IMR-90 (cell line): ENCODE measurements at regions not wholly inside any gene's neighbourhood (a gene's known extent, or its start where the extent isn't known, plus 50 kb on each side); places are given as distances from the start of the nearest gene placed in this dataset.

ENCODE experiments used
- ATAC-seq: fragments of 200-7000 bp; cut with Tn5 transposase; 2 replicates; pipeline ENCODE4 v1.9.1; 2020; ENCODE audit warnings: low read depth, mild to moderate bottlenecking, moderate library complexity
- BruUV-seq: library from RNA; stranded (reverse); fragments of 400-500 nt; replicated peaks from 2 replicates; lab custom pipeline; 2021; lab: Mats Ljungman, UMichigan
- CTCF ChIA-PET: fragments of 300-600 bp; formaldehyde crosslinking; extraction: SDS; loops from one replicate; lab custom pipeline; 2021; ENCODE audit warnings: antibody characterized with exemption; lab: Yijun Ruan, JAX
- POLR2A ChIA-PET: fragments of 300-600 bp; sonication (Branson Sonifier 250); formaldehyde crosslinking; loops from one replicate; lab custom pipeline; 2022; ENCODE audit warnings: antibody characterized with exemption; ENCODE audit not compliant: unreplicated experiment; lab: Charles Lee
- DNase-seq: peaks from one replicate; pipeline ENCODE4 v3.0.0; 2013
- H2AFZ ChIP-seq: replicated peaks from 2 replicates; pipeline ENCODE3; 2013; ENCODE audit warnings: low read length, mild to moderate bottlenecking; ENCODE audit not compliant: poor library complexity
- H2AK5ac ChIP-seq: 2 replicates; pipeline ENCODE4 v1.6.1; 2013; ENCODE audit warnings: low read depth, low read length, inconsistent platforms
- H2AK9ac ChIP-seq: replicated peaks from 2 replicates; pipeline ENCODE3; 2013; ENCODE audit warnings: mild to moderate bottlenecking, low read depth, low read length, moderate library complexity; ENCODE audit not compliant: poor library complexity
- H2BK120ac ChIP-seq: 2 replicates; pipeline ENCODE4 v1.6.1; 2013; ENCODE audit warnings: low read depth, low read length, inconsistent platforms
- H2BK15ac ChIP-seq: 3 replicates; pipeline ENCODE4 v1.6.1; 2013; ENCODE audit warnings: low read depth, low read length, inconsistent platforms
- H2BK20ac ChIP-seq: 2 replicates; pipeline ENCODE4 v1.6.1; 2013; ENCODE audit warnings: low read depth, mild to moderate bottlenecking, inconsistent platforms, low read length, moderate library complexity
- H2BK5ac ChIP-seq: 2 replicates; pipeline ENCODE4 v1.6.1; 2013; ENCODE audit warnings: mild to moderate bottlenecking, low read depth, low read length, inconsistent platforms; ENCODE audit not compliant: poor library complexity, severe bottlenecking
- H3K14ac ChIP-seq: replicated peaks from 2 replicates; pipeline ENCODE4 v1.6.1; 2013; ENCODE audit warnings: low read depth, low read length, inconsistent platforms
- H3K18ac ChIP-seq: 2 replicates; pipeline ENCODE4 v1.6.1; 2013; ENCODE audit warnings: low read depth, low read length, control low read depth
- H3K23ac ChIP-seq: 2 replicates; pipeline ENCODE4 v1.6.1; 2013; ENCODE audit warnings: low read depth, low read length, inconsistent platforms
- H3K27ac ChIP-seq: 2 replicates; pipeline ENCODE4 v1.5.1; 2013; ENCODE audit warnings: mild to moderate bottlenecking, control low read depth, low read length; ENCODE audit not compliant: insufficient read depth
- H3K27me3 ChIP-seq: 2 replicates; pipeline ENCODE4 v1.6.1; 2013; ENCODE audit warnings: low read length; ENCODE audit not compliant: control insufficient read depth, insufficient read depth
- H3K36me3 ChIP-seq: 2 replicates; pipeline ENCODE4 v1.6.1; 2013; ENCODE audit warnings: low read length, mixed read lengths; ENCODE audit not compliant: control insufficient read depth, insufficient read depth
- H3K4ac ChIP-seq: 2 replicates; pipeline ENCODE4 v1.6.1; 2013; ENCODE audit warnings: low read depth, low read length, inconsistent platforms
- H3K4me1 ChIP-seq: 2 replicates; pipeline ENCODE4 v1.6.1; 2013; ENCODE audit warnings: low read length, mixed read lengths; ENCODE audit not compliant: control insufficient read depth, insufficient read depth
- H3K4me2 ChIP-seq: 2 replicates; pipeline ENCODE4 v1.6.1; 2013; ENCODE audit warnings: low read depth, mild to moderate bottlenecking, control low read depth, low read length, moderate library complexity
- H3K4me3 ChIP-seq: 2 replicates; pipeline ENCODE4 v1.5.1; 2013; ENCODE audit warnings: low read depth, mild to moderate bottlenecking, control low read depth, low read length, moderate library complexity; ENCODE audit not compliant: insufficient read depth
- H3K56ac ChIP-seq: 2 replicates; pipeline ENCODE4 v1.6.1; 2013; ENCODE audit warnings: low read length, inconsistent platforms; ENCODE audit not compliant: insufficient read depth; ENCODE audit errors: extremely low read depth
- H3K79me1 ChIP-seq, 2 experiments: 2 replicates each; pipeline ENCODE4 v1.6.1; 2013; ENCODE audit warnings: low read length in 2 of 2, inconsistent platforms in 1 of 2, low read depth in 1 of 2
- H3K9ac ChIP-seq: 2 replicates; pipeline ENCODE4 v1.6.1; 2013; ENCODE audit warnings: low read depth, low read length, control low read depth
- H3K9me1 ChIP-seq: 2 replicates; pipeline ENCODE4 v1.6.1; 2013; ENCODE audit warnings: low read length, inconsistent platforms; ENCODE audit not compliant: insufficient read depth
- H3K9me3 ChIP-seq: 2 replicates; pipeline ENCODE4 v1.6.1; 2013; ENCODE audit warnings: low read length; ENCODE audit not compliant: control insufficient read depth, insufficient read depth
- H4K20me1 ChIP-seq: 2 replicates; pipeline ENCODE4 v1.6.1; 2013; ENCODE audit warnings: low read length, inconsistent platforms; ENCODE audit not compliant: insufficient read depth
- H4K5ac ChIP-seq: 2 replicates; pipeline ENCODE4 v1.6.1; 2013; ENCODE audit warnings: mild to moderate bottlenecking, low read depth, low read length, control low read depth
- H4K8ac ChIP-seq, 2 experiments: 2 replicates each; pipeline ENCODE4 v1.6.1; 2013; ENCODE audit warnings: low read depth in 2 of 2, low read length in 2 of 2, control low read depth in 1 of 2, inconsistent platforms in 1 of 2
- H4K91ac ChIP-seq: 2 replicates; pipeline ENCODE4 v1.6.1; 2013; ENCODE audit warnings: low read depth, low read length, inconsistent platforms; ENCODE audit not compliant: insufficient read depth
- CHD1 ChIP-seq: IDR thresholded peaks from 2 replicates; pipeline ENCODE4 v1.6.1; 2012; ENCODE audit warnings: low read depth, low read length, improper control_type of control experiment
- MAZ ChIP-seq: IDR thresholded peaks from 2 replicates; pipeline ENCODE4 v1.6.1; 2012; ENCODE audit warnings: low read depth, mild to moderate bottlenecking, low read length, improper control_type of control experiment, moderate library complexity, borderline replicate concordance
- WGBS, 2 experiments: methylation state at CpG; one replicate each; pipeline versions ENCODE4 v1.1.5 to v1.1.7; 2013; ENCODE audit warnings: missing lambda C conversion rate in 2 of 2; ENCODE audit not compliant: insufficient read length in 1 of 2; ENCODE audit errors: extremely low coverage in 2 of 2; 5-methylcytosine and 5-hydroxymethylcytosine counted together
- dilution Hi-C: fragments of 300-500 bp; cut with HindIII; formaldehyde crosslinking; loops from one replicate; pipeline ENCODE4 v1.14.3; 2018; ENCODE audit warnings: low sequenced_read_pairs; ENCODE audit not compliant: unreplicated experiment
- in situ Hi-C: fragments of 300-500 bp; cut with MboI; formaldehyde crosslinking; loops from 3 replicates; pipeline ENCODE4 v1.14.3; 2019; ENCODE audit warnings: low sequenced_read_pairs, inconsistent platforms, mixed read lengths
- intact Hi-C: fragments of 100-400 bp; cut with micrococcal nuclease; formaldehyde crosslinking; loops from 2 replicates; pipeline ENCODE4 v1.10.0; 2022
- TF ChIP-seq, protein P1 (sequence below): fragments of 150-350 bp; IDR thresholded peaks from 2 replicates; pipeline ENCODE4 v1.6.1; 2016; ENCODE audit warnings: low read depth, mild to moderate bottlenecking, low read length, moderate library complexity, borderline replicate concordance

DNA sequence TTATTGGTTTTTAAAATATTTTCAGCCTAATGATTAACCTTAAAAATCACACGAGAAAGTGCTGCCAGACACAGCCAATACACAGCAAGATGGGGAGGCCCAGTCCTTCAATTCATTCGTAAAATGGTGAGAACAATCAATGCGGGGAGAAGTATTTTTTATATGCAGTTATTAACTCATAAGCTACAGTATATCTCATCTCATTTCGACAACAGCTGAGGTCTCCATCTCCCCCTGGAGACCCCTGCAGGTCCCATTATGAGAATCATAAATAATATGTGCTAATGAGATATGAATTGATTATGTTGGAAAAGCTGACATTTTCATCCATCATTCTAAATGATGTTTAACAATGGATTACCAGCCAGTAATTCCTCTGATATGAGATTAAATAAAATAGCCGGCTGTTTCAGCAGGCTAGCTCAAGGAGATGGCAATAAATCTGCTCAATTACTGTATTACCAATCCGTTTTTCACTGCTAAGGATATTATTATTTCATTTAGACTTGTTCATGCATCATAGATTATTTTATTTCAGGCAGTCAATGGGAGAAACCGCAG, 535.8 kb downstream of the GALR1 start:
- Histone ChIP-seq H2BK20ac (no peak overlapping the region), H2AFZ (no peak overlapping the region)
- CTCF ChIA-PET = no interaction called here

More for the DNA sequence above, 535.8 kb downstream of the GALR1 start:
- no peak overlapping the region for H3K4me2 ChIP-seq
- H3K27me3 ChIP-seq = no peaks in the 10 kb centered on the region
- no peak overlapping the region for H2AK5ac ChIP-seq
- H3K9me1 ChIP-seq = no peaks in the 10 kb centered on the region
- no peak overlapping the region for H2BK120ac ChIP-seq
- H3K4ac ChIP-seq = no peak overlapping the region
- no peaks in the 10 kb centered on the region for H4K20me1 ChIP-seq
- H3K79me1 ChIP-seq = no peaks in the 10 kb centered on the region
- H3K9ac ChIP-seq = no peak overlapping the region
- no peaks in the 10 kb centered on the region for H3K36me3 ChIP-seq
- H4K8ac ChIP-seq = no peak overlapping the region
- H2BK5ac ChIP-seq = no peak overlapping the region
- DNase-seq (no peak), ATAC-seq (no peak)
- dilution Hi-C loops = no loop called here
- H2BK15ac ChIP-seq = no peak overlapping the region
- no peaks in the 10 kb centered on the region for H3K4me1 ChIP-seq
- no peak overlapping the region for H3K14ac ChIP-seq
- WGBS, 2 experiments = 71% methylated on average over 1 of the region's 7 CpGs; no CpG with 5 or more reads in 1 of the 2 experiments
- H4K91ac ChIP-seq = no peak overlapping the region
- no peak overlapping the region for H3K56ac ChIP-seq
- intact Hi-C loops = no loop called here
- H4K5ac ChIP-seq = no peak overlapping the region
- no peak overlapping the region for H2AK9ac ChIP-seq
- no peak overlapping the region for H3K27ac ChIP-seq
- no peak overlapping the region for H3K18ac ChIP-seq
- peaks cover 16% of the 10 kb centered on the region for H3K9me3 ChIP-seq
- H3K23ac ChIP-seq = no peak overlapping the region
- no peak overlapping the region for H3K4me3 ChIP-seq
- in situ Hi-C loops = no loop called here
- POLR2A ChIA-PET = no interaction called here
- no peak for TF ChIP-seq MAZ
- TF ChIP-seq CHD1 = no peak
- TF ChIP-seq, protein P1, sequence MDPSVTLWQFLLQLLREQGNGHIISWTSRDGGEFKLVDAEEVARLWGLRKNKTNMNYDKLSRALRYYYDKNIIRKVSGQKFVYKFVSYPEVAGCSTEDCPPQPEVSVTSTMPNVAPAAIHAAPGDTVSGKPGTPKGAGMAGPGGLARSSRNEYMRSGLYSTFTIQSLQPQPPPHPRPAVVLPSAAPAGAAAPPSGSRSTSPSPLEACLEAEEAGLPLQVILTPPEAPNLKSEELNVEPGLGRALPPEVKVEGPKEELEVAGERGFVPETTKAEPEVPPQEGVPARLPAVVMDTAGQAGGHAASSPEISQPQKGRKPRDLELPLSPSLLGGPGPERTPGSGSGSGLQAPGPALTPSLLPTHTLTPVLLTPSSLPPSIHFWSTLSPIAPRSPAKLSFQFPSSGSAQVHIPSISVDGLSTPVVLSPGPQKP = no peak
- no TSS peak for BruUV-seq
